NT2/D1 (cell line): ENCODE measurements at regions not wholly inside any gene's neighbourhood (a gene's known extent, or its start where the extent isn't known, plus 50 kb on each side); places are given as distances from the start of the nearest gene placed in this dataset.

Experiments
- SUZ12 ChIP-seq: IDR thresholded peaks from 2 replicates; pipeline ENCODE4 v1.6.1; 2011; ENCODE audit not compliant: insufficient read length, insufficient read depth; ENCODE audit errors: extremely low read depth
- YY1 ChIP-seq: IDR thresholded peaks from 2 replicates; pipeline ENCODE4 v1.6.1; 2011; ENCODE audit not compliant: insufficient read length, insufficient read depth
- ZNF274 ChIP-seq: IDR thresholded peaks from 2 replicates; pipeline ENCODE4 v1.6.1; 2011; ENCODE audit warnings: mild to moderate bottlenecking, low read depth, low read length

GRCh38 chr10:109624939-109625338 lies 298.4 kb downstream of the XPNPEP1 start:
- TF ChIP-seq YY1: no peak
- no peak for TF ChIP-seq ZNF274
- TF ChIP-seq SUZ12: no peak
